ENCODE measurements at regions not wholly inside any gene's neighbourhood (a gene's known extent, or its start where the extent isn't known, plus 50 kb on each side); places are given as distances from the start of the nearest gene placed in this dataset.
"Not testable (repeated sequence)": the region's sequence is repeated elsewhere in the genome, so short reads cannot be mapped to it uniquely, and the experiment has no call there.

GRCh38 chr5:39639618-39640089 is 214.9 kb upstream of the DAB2 start:
- DNase-seq (ENCODE audit: extremely low read depth, low read depth), result no peak

GRCh38 chr5:39638813-39639212 is 214.0 kb upstream of the DAB2 start:
- no peak for DNase-seq (ENCODE audit: extremely low read depth, low read depth)

DNA sequence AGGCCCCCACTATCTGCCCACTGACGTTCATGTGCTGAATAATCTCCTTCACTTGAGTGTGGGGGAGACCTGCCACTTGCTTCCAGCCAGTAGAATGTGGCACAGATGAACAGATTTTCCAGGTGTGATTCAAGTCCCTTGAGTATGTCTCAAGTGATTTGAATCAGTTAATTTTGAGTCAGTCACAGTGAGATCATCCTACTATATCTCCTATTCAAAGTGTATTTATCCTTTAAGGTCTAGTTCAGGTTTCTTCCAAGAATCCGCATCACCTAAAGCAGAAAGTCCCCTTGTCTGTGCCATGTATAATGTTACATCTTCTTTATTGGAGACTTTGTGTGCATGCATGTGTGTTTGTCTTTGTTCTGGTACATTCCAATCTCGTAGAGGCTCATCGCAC is 208.3 kb upstream of the DAB2 start:
- DNase-seq (ENCODE audit: extremely low read depth, low read depth), result no peak

GRCh38 chr5:39631958-39632357 is 207.2 kb upstream of the DAB2 start:
- no peak for DNase-seq (ENCODE audit: extremely low read depth, low read depth)

DNA sequence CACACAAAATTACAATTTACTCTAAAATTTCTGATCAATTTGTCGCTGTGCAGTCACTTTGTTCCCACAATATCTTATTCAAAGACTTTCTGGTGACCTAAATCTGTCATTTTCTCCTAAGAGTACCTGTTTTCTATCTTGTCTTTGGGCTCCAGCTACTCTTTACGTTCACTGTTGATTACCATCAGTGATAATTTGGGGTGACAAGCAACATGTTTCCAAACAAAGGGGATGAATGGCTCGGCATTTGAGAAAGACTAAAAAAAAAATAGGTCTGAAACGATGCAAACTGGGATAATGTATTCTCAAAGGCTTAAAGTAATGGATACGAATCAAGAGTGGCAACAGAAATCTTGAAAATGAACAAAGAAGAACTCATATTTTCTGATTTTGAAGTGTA is 205.2 kb upstream of the DAB2 start:
- no peak for DNase-seq (ENCODE audit: extremely low read depth, low read depth)

- no peak for DNase-seq (ENCODE audit: extremely low read depth, low read depth)
Measured at GRCh38 chr5:39628348-39628747, 203.6 kb upstream of the DAB2 start.

GRCh38 chr5:39624890-39625289 is 200.1 kb upstream of the DAB2 start:
- no peak for DNase-seq (ENCODE audit: extremely low read depth, low read depth)

DNA sequence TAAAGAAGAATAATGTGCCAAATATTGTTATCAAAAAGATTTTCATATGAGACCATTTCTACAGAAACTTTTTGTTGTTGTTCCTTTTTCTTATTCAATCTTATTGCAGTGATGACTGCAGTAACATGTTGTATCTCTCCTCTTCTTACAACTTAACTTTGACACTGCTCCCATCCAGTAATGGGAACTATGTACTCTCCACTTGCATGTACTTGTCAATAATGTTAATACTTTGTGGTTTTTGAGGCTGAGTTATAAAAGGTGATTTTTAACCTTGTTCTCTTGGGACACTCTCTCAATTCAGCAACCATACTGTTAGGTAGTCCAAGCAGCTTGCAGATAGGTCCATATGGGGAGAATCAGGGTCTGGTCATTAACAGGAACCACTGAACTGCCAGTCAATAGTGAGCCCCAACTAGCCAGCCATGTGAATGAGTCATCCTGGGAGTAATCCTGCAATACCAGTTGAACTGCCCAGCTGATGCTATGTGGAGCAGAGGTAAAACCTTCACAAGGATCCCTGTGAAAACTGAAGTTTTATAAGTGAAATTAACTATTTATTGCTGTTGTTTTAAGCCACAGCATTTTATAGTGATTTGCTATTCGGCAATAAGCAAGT is 199.6 kb upstream of the DAB2 start:
- DNase-seq (ENCODE audit: extremely low read depth, low read depth), result no peak

DNA sequence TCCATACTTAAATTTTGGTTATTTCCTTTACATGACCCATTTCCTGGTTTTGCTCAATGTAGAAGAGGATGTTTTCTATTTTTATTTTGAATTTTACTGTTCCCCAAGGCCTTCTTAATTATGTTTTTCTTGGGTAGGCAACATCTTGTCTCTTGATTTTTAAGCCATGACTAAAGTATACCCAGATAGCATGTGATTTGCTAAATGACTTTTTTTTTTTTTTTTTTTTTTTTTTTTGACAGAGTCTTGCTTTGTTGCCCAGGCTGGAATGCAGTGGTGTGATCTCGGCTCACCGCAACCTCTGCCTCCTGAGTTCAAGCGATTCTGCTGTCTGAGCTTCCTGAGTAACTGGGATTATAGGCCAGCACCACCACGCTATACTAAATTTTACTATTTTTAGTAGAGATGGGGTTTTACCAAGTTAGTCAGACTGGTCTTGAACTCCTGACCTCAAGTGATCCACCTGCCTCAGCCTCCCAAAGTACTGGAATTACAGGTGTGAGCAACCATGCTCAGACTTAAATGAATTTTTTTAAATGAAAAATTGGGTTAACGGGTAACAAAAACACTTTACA is 198.6 kb upstream of the DAB2 start:
- no peak for DNase-seq (ENCODE audit: extremely low read depth, low read depth)

- no peak for DNase-seq (ENCODE audit: extremely low read depth, low read depth)
Measured at GRCh38 chr5:39622281-39622680, 197.5 kb upstream of the DAB2 start.

DNA sequence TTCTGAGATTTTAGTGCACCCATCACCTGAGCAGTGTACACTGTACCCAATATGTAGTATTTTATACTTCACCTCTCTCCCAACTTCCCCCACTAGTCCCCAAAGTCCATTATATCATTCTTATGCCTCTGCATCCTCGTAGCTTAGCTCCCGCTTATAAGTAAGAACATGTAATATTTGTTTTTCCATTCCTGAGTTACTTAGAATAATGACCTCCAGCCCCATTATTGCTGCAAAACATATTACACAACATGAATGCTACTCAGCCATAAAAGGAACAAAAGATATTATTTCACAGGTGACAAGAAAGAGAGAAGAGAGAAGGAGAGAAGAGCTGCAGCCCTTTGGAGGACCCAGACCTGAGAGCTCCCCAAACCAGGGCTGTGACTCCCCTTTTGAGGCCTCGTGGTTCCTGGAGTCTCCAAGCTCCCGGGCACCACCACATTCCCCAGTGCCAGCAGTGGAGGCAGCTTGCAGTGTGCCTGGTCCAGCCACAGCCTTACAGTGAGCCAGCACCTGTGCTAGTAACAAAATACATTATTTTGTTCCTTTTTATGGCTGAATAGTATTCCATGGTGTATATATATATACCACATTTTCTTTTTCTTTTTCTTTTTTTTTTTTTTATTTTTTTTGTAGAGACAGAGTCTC is 194.5 kb upstream of the DAB2 start:
- DNase-seq (ENCODE audit: extremely low read depth, low read depth), result no peak

DNA sequence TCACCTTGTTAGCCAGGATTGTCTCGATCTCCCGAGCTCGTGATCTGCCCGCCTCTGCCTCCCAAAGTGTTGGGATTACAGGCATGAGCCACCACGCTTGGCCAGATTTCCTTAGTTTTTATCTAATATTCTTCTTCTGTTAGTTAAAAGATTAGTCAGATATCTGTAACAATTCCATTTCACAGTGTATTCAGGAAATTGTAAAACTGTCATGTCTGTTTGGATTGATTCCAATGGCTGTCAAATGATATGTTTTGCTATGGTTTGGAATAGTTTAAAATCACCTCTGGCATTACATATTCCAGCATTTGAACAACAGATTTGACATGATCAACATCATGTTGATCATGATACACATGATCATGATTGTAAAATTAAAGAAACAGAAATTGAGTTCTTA is 193.6 kb upstream of the DAB2 start:
- no peak for DNase-seq (ENCODE audit: extremely low read depth, low read depth)

DNA sequence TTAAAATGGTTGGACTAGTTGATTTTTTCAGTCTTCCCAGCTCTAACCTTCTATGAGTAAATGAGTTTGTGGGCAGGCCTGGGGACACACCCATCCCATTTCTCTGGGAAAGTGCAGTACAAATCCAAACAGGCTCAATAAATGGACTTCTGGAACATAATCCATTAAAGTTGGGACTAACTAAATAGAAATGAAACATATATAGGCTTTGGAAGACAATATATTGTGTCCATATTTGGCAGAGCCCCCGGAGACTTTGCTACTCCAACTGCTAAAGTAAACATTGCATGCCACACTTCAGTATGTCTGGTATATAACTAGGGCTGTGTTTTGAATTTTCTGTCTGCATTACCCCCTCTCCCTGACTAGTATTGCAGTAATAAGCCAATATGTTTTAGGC is 191.4 kb upstream of the DAB2 start:
- no peak for DNase-seq (ENCODE audit: extremely low read depth, low read depth)

DNA sequence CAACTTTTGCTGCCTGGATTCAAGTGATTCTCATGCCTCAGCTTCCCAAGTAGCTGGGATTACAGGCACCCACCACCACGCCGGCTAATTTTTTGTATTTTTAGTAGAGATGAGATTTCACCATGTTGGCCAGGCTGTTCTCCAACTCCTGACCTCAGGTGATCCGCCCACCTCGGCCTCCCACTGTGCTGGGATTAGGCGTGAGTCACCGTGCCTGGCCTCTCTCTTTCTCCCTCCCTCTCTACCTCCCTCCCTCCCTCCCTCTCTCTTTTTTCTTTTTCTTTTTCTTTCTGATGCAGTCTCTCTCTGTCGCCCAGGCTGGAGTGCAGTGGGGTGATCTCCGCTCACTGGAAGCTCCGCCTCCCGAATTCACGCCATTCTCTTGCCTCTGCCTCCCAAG is 186.3 kb upstream of the DAB2 start:
- DNase-seq (ENCODE audit: extremely low read depth, low read depth), result not testable (repeated sequence)

DNA sequence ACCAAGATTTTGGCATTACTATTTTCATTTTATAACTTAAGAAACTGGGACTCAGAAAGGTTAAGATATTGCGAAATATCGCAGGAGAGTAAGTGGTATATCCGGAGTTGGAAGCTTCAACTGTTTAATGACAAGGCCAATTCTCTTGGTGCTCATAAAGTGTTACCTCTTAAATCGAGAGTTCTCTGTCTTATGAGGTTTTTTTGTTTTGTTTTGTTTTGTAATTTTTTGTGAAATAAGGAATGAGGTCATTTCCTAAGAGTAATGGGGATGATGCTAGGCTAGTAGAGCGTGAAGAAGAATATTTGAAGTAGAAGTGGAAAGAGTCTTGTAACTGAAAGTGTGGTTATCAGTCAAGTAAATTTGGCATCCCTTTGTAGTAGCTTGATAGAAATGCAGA is 183.2 kb upstream of the DAB2 start:
- DNase-seq (ENCODE audit: extremely low read depth, low read depth), result peak; percentile 49

- no peak for DNase-seq (ENCODE audit: extremely low read depth, low read depth)
Measured at GRCh38 chr5:39606591-39606990, 181.8 kb upstream of the DAB2 start.

DNA sequence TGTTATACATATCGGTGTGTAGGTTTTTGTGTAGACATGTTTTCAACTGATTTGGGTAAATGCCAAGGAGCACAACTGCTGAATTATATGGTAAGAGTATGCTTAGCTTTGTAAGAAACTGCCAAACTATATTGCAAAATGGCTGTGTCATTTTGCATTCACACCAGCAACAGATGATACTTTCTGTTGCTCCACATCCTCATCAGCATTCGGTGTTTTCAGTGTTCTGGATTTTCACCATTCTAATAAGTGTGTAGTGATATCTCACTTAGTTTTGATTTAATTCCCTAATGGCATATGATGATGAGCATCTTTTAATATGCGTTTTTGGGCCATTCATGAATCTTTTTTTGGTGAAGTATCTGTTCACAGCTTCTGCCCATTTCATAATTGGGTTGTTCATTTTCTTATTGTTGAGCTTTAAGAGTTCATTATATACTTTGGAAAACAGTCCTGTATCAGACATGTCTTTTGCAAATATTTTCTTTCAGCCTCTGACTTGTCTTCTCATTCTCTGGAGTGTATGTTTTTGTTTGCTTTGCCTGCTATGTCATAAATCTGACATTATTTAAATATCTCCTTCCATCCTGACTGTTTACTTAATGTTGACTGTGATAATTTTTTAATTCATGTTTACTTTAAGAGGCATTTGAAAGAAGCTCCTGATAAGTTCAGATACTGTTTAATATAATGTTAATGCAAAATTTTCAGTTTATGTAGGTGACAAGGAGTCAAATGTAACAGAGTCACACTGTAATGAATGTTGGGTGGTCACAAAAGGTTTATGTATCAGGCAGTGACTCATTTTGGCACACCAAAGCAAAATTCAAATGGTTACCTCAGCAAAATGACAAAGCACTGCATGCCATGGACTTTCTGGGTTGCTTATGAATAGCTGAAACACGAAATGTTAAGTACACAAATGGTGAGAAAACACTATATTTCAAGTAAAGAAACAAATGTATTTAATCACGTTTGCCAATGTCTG is 181.1 kb upstream of the DAB2 start:
- DNase-seq (ENCODE audit: extremely low read depth, low read depth), result peak; percentile 85

- peak; percentile 54 for DNase-seq (ENCODE audit: extremely low read depth, low read depth)
Measured at GRCh38 chr5:39605145-39605544, 180.4 kb upstream of the DAB2 start.

- DNase-seq (ENCODE audit: extremely low read depth, low read depth), result no peak
Measured at GRCh38 chr5:39604491-39604890, 179.7 kb upstream of the DAB2 start.

DNA sequence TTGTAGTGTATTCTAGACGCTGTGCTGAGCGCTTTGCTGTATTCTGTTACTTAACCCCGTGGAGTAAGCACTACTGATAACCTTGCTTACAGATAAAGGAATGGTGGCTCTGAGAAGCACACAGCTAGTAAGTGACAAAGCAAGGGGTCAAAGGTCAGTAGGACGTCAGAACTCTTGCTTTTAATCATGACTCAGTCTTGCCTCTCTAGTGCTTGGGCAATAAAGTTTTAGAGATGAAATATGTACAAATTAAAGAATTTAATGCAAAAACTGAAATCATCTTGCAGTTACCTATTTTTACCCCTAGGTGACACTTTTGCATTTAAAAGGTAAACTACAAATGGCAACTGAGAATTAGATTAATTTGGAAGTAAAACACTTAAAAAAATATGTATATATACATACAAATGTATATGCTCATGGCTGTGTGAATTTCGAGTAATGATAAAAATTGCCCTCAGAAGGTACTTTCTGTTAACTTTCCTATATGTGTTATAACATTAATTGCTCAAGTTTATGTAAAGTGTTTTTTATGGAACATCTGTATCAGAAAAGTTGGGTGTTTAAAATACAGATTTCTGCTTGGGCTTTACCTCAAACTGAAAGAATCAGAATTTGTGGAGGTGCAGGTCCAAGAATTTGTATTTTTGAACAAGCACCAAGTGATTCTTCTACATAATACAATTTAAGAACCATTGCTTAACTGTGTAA is 175.1 kb upstream of the DAB2 start:
- peak; percentile 35 for DNase-seq (ENCODE audit: extremely low read depth, low read depth)

Data from NCI-H460 (cell line).